GM21576 (cell line): ENCODE measurements at regions not wholly inside any gene's neighbourhood (a gene's known extent, or its start where the extent isn't known, plus 50 kb on each side); places are given as distances from the start of the nearest gene placed in this dataset.
"Not testable (repeated sequence)": the region's sequence is repeated elsewhere in the genome, so short reads cannot be mapped to it uniquely, and the experiment has no call there.

Source experiments
- ATAC-seq: cut with Tn5 transposase; IDR thresholded peaks from one replicate; pipeline ENCODE4 v1.9.1; 2021; ENCODE audit warnings: mild to moderate bottlenecking, moderate library complexity; ENCODE audit not compliant: unreplicated experiment

- no peak for ATAC-seq
Measured at GRCh38 chr2:14827226-14828023, 194.9 kb downstream of the LRATD1 start.

- no peak for ATAC-seq
Measured at GRCh38 chr2:14828223-14828622, 195.7 kb downstream of the LRATD1 start.

- ATAC-seq = no peak
Measured at GRCh38 chr2:14828968-14829367, 196.5 kb downstream of the LRATD1 start.

- no peak for ATAC-seq
Measured at GRCh38 chr2:14831458-14831857, 198.9 kb downstream of the LRATD1 start.

- ATAC-seq = no peak
Measured at GRCh38 chr2:14843507-14844204, 211.1 kb downstream of the LRATD1 start.

GRCh38 chr2:14855751-14856150 lies 223.2 kb downstream of the LRATD1 start:
- ATAC-seq = no peak

- ATAC-seq = peak; percentile 46
Measured at GRCh38 chr2:14861181-14861580, 228.7 kb downstream of the LRATD1 start.

GRCh38 chr2:14866736-14867352 lies 234.3 kb downstream of the LRATD1 start:
- no peak for ATAC-seq

GRCh38 chr2:14867853-14868252 lies 235.3 kb downstream of the LRATD1 start:
- no peak for ATAC-seq

- ATAC-seq = no peak
Measured at GRCh38 chr2:14872779-14873325, 240.3 kb downstream of the LRATD1 start.

GRCh38 chr2:14881651-14882327 lies 249.3 kb downstream of the LRATD1 start:
- no peak for ATAC-seq

- no peak for ATAC-seq
Measured at GRCh38 chr2:14884651-14885050, 252.1 kb downstream of the LRATD1 start.

GRCh38 chr2:14891546-14891945 lies 259.0 kb downstream of the LRATD1 start:
- ATAC-seq = no peak

- no peak for ATAC-seq
Measured at GRCh38 chr2:14896330-14897030, 264.0 kb downstream of the LRATD1 start.

GRCh38 chr2:14899621-14900414 lies 267.3 kb downstream of the LRATD1 start:
- ATAC-seq = no peak

- ATAC-seq = no peak
Measured at GRCh38 chr2:14901737-14902136, 269.2 kb downstream of the LRATD1 start.

GRCh38 chr2:14902953-14903352 lies 270.4 kb downstream of the LRATD1 start:
- no peak for ATAC-seq

GRCh38 chr2:14903709-14904374 lies 271.3 kb downstream of the LRATD1 start:
- ATAC-seq = peak; percentile 98

GRCh38 chr2:14904378-14904777 lies 271.9 kb downstream of the LRATD1 start:
- not testable (repeated sequence) for ATAC-seq
